HFFc6 (cell line): ENCODE measurements at regions not wholly inside any gene's neighbourhood (a gene's known extent, or its start where the extent isn't known, plus 50 kb on each side); places are given as distances from the start of the nearest gene placed in this dataset.

Source experiments
- DNase-seq: peaks from one replicate; pipeline ENCODE4 v3.0.0-alpha.2; 2018
- H3K27ac Mint-ChIP-seq: 2 replicates; pipeline ENCODE4 v1.8.0; 2020; ENCODE audit warnings: mild to moderate bottlenecking, mixed read lengths
- H3K27me3 Mint-ChIP-seq: 2 replicates; pipeline ENCODE4 v1.8.0; 2021; ENCODE audit warnings: mild to moderate bottlenecking, moderate library complexity, mixed read lengths; ENCODE audit not compliant: insufficient read depth
- H3K36me3 Mint-ChIP-seq: 2 replicates; pipeline ENCODE4 v1.8.0; 2021; ENCODE audit warnings: low read depth, mixed read lengths
- H3K4me1 Mint-ChIP-seq: 2 replicates; pipeline ENCODE4 v1.8.0; 2020; ENCODE audit warnings: low read depth, mixed read lengths
- H3K4me3 Mint-ChIP-seq: 2 replicates; pipeline ENCODE4 v1.8.0; 2020; ENCODE audit warnings: mild to moderate bottlenecking, moderate library complexity, mixed read lengths
- H3K9me3 Mint-ChIP-seq: 2 replicates; pipeline ENCODE4 v1.8.0; 2020; ENCODE audit warnings: mild to moderate bottlenecking, mixed read lengths
- CTCF ChIP-seq: fragments of 200-600 bp; sonication (generic); IDR thresholded peaks from 2 replicates; pipeline ENCODE4 v1.5.0; 2021; ENCODE audit warnings: antibody characterized with exemption, mild to moderate bottlenecking

- Mint-ChIP-seq H3K27me3 (peaks cover 4% of the 10 kb centered on the region; the same call in 1 of the 2 replicates), H3K9me3 (no peaks in the 10 kb centered on the region), H3K4me3 (no peak overlapping the region), H3K36me3 (no peaks in the 10 kb centered on the region), H3K4me1 (peaks cover 9% of the 10 kb centered on the region), H3K27ac (no peak overlapping the region)
- no peak for TF ChIP-seq CTCF
- DNase-seq, result peak; percentile 16
Observed at GRCh38 chr3:28924744-28925360, 356.0 kb upstream of the RBMS3 start.

GRCh38 chr3:28933337-28933736 lies 347.5 kb upstream of the RBMS3 start:
- H3K9me3 Mint-ChIP-seq, result no peaks in the 10 kb centered on the region
- no peaks in the 10 kb centered on the region for H3K36me3 Mint-ChIP-seq
- no peak for TF ChIP-seq CTCF
- DNase-seq, result no peak
- H3K4me1 Mint-ChIP-seq, result no peaks in the 10 kb centered on the region
- peaks cover 7% of the 10 kb centered on the region for H3K27me3 Mint-ChIP-seq
- no peak overlapping the region for H3K27ac Mint-ChIP-seq
- H3K4me3 Mint-ChIP-seq, result no peak overlapping the region

- Mint-ChIP-seq H3K4me1 (no peaks in the 10 kb centered on the region), H3K4me3 (no peak overlapping the region), H3K27me3 (peaks cover 7% of the 10 kb centered on the region), H3K9me3 (no peaks in the 10 kb centered on the region), H3K27ac (no peak overlapping the region), H3K36me3 (no peaks in the 10 kb centered on the region)
- no peak for DNase-seq
- no peak for TF ChIP-seq CTCF
Observed at GRCh38 chr3:28934126-28934813, 346.6 kb upstream of the RBMS3 start.

- Mint-ChIP-seq H3K36me3 (no peaks in the 10 kb centered on the region), H3K4me3 (no peak overlapping the region), H3K27me3 (peaks cover 6% of the 10 kb centered on the region), H3K27ac (no peak overlapping the region), H3K4me1 (no peaks in the 10 kb centered on the region; the same call in 1 of the 2 replicates), H3K9me3 (no peaks in the 10 kb centered on the region)
- TF ChIP-seq CTCF, result no peak
- DNase-seq, result no peak
Observed at GRCh38 chr3:28935146-28935545, 345.7 kb upstream of the RBMS3 start.

GRCh38 chr3:28936154-28936553 lies 344.7 kb upstream of the RBMS3 start:
- DNase-seq, result no peak
- H3K27ac Mint-ChIP-seq, result no peak overlapping the region
- H3K27me3 Mint-ChIP-seq, result peaks cover 8% of the 10 kb centered on the region
- peaks cover 8% of the 10 kb centered on the region; the same call in 1 of the 2 replicates for H3K4me1 Mint-ChIP-seq
- H3K36me3 Mint-ChIP-seq, result no peaks in the 10 kb centered on the region
- no peak for TF ChIP-seq CTCF
- no peaks in the 10 kb centered on the region for H3K9me3 Mint-ChIP-seq
- no peak overlapping the region for H3K4me3 Mint-ChIP-seq
